ENCODE measurements at regions not wholly inside any gene's neighbourhood (a gene's known extent, or its start where the extent isn't known, plus 50 kb on each side); places are given as distances from the start of the nearest gene placed in this dataset.

- Histone ChIP-seq H3K4me1 (ENCODE audit: control extremely low read depth in 1 of 4, control insufficient read depth in 4 of 4, insufficient read depth in 4 of 4, low read length in 3 of 4) (no peaks in the 10 kb centered on the region), H3K36me3 (ENCODE audit: control insufficient read depth in 4 of 4, insufficient read depth in 4 of 4, low read length in 3 of 4) (no peaks in the 10 kb centered on the region), H3K27ac (ENCODE audit: insufficient read depth in 1 of 2, low read depth in 1 of 2, low read length in 2 of 2, poor library complexity in 1 of 2, severe bottlenecking in 2 of 2) (no peak overlapping the region), H3K27me3 (replicated peaks in 2 of 5; ENCODE audit: control insufficient read depth in 4 of 5, insufficient read depth in 5 of 5, low read length in 4 of 5) (peaks cover 0 to 32% (median 4%) of the 10 kb centered on the region in 5 experiments), H3K4me3 (ENCODE audit: control insufficient read depth in 1 of 7, extremely low read depth in 1 of 7, insufficient read depth in 4 of 7, low read depth in 2 of 7, low read length in 6 of 7) (no peak overlapping the region), H3K9me3 (ENCODE audit: control extremely low read depth in 1 of 5, control insufficient read depth in 4 of 5, insufficient read depth in 2 of 5, low read depth in 1 of 5, low read length in 4 of 5) (no peaks in the 10 kb centered on the region)
- 51% methylated on average over 3 of the region's 7 CpGs for WGBS (ENCODE audit: insufficient coverage)
- CTCF ChIA-PET, result no interaction called here
- POLR2A ChIA-PET, result no interaction called here
- no peak for DNase-seq
Measured at GRCh38 chr2:235416858-235417499, 76.9 kb upstream of the AGAP1 start.

- H3K27ac ChIP-seq (ENCODE audit: insufficient read depth in 1 of 2, low read depth in 1 of 2, low read length in 2 of 2, poor library complexity in 1 of 2, severe bottlenecking in 2 of 2), result no peak overlapping the region
- 71% methylated on average over 3 of the region's 7 CpGs for WGBS (ENCODE audit: insufficient coverage)
- ChIA-PET POLR2A (no interaction called here), CTCF (no interaction called here)
- H3K4me3 ChIP-seq (ENCODE audit: control insufficient read depth in 1 of 7, extremely low read depth in 1 of 7, insufficient read depth in 4 of 7, low read depth in 2 of 7, low read length in 6 of 7), result no peak overlapping the region
- DNase-seq, result no peak
- peaks cover under 1 to 10% (median 2%) of the 10 kb centered on the region in 5 experiments for H3K9me3 ChIP-seq (ENCODE audit: control extremely low read depth in 1 of 5, control insufficient read depth in 4 of 5, insufficient read depth in 2 of 5, low read depth in 1 of 5, low read length in 4 of 5)
- peaks cover 0 to 28% (median 4%) of the 10 kb centered on the region in 5 experiments for H3K27me3 ChIP-seq (replicated peaks in 2 of 5; ENCODE audit: control insufficient read depth in 4 of 5, insufficient read depth in 5 of 5, low read length in 4 of 5)
- H3K4me1 ChIP-seq (ENCODE audit: control extremely low read depth in 1 of 4, control insufficient read depth in 4 of 4, insufficient read depth in 4 of 4, low read length in 3 of 4), result no peaks in the 10 kb centered on the region
- no peaks in the 10 kb centered on the region for H3K36me3 ChIP-seq (ENCODE audit: control insufficient read depth in 4 of 4, insufficient read depth in 4 of 4, low read length in 3 of 4)
Measured at GRCh38 chr2:235418918-235419317, 74.9 kb upstream of the AGAP1 start.

GRCh38 chr2:235419996-235420395 lies 73.8 kb upstream of the AGAP1 start:
- POLR2A ChIA-PET, result no interaction called here
- 92% methylated on average over 6 of the region's 8 CpGs for WGBS (ENCODE audit: insufficient coverage)

GRCh38 chr2:235421618-235422017 lies 72.2 kb upstream of the AGAP1 start:
- Histone ChIP-seq H3K4me3 (ENCODE audit: control insufficient read depth in 1 of 7, extremely low read depth in 1 of 7, insufficient read depth in 4 of 7, low read depth in 2 of 7, low read length in 6 of 7) (no peak overlapping the region), H3K4me1 (ENCODE audit: control extremely low read depth in 1 of 4, control insufficient read depth in 4 of 4, insufficient read depth in 4 of 4, low read length in 3 of 4) (no peaks in the 10 kb centered on the region), H3K27me3 (replicated peaks in 2 of 5; ENCODE audit: control insufficient read depth in 4 of 5, insufficient read depth in 5 of 5, low read length in 4 of 5) (peaks cover 0 to 22% (median 3%) of the 10 kb centered on the region in 5 experiments), H3K36me3 (ENCODE audit: control insufficient read depth in 4 of 4, insufficient read depth in 4 of 4, low read length in 3 of 4) (no peaks in the 10 kb centered on the region), H3K27ac (ENCODE audit: insufficient read depth in 1 of 2, low read depth in 1 of 2, low read length in 2 of 2, poor library complexity in 1 of 2, severe bottlenecking in 2 of 2) (no peak overlapping the region), H3K9me3 (ENCODE audit: control extremely low read depth in 1 of 5, control insufficient read depth in 4 of 5, insufficient read depth in 2 of 5, low read depth in 1 of 5, low read length in 4 of 5) (peaks cover 3 to 16% (median 5%) of the 10 kb centered on the region in 5 experiments)
- WGBS (ENCODE audit: insufficient coverage), result 100% methylated on average over 2 of the region's 2 CpGs
- ChIA-PET CTCF (no interaction called here), POLR2A (no interaction called here)
- no peak for DNase-seq

More at GRCh38 chr2:235419996-235420395, 73.8 kb upstream of the AGAP1 start:
- Histone ChIP-seq H3K27me3 (replicated peaks in 2 of 5; ENCODE audit: control insufficient read depth in 4 of 5, insufficient read depth in 5 of 5, low read length in 4 of 5) (peaks cover 0 to 23% (median 4%) of the 10 kb centered on the region in 5 experiments), H3K4me3 (ENCODE audit: control insufficient read depth in 1 of 7, extremely low read depth in 1 of 7, insufficient read depth in 4 of 7, low read depth in 2 of 7, low read length in 6 of 7) (no peak overlapping the region), H3K9me3 (ENCODE audit: control extremely low read depth in 1 of 5, control insufficient read depth in 4 of 5, insufficient read depth in 2 of 5, low read depth in 1 of 5, low read length in 4 of 5) (peaks cover 3 to 14% (median 5%) of the 10 kb centered on the region in 5 experiments), H3K27ac (ENCODE audit: insufficient read depth in 1 of 2, low read depth in 1 of 2, low read length in 2 of 2, poor library complexity in 1 of 2, severe bottlenecking in 2 of 2) (no peak overlapping the region), H3K4me1 (ENCODE audit: control extremely low read depth in 1 of 4, control insufficient read depth in 4 of 4, insufficient read depth in 4 of 4, low read length in 3 of 4) (no peaks in the 10 kb centered on the region), H3K36me3 (ENCODE audit: control insufficient read depth in 4 of 4, insufficient read depth in 4 of 4, low read length in 3 of 4) (no peaks in the 10 kb centered on the region)
- DNase-seq, result no peak
- CTCF ChIA-PET, result no interaction called here

- no peak for DNase-seq
- POLR2A ChIA-PET, result no interaction called here
- H3K36me3 ChIP-seq (ENCODE audit: control insufficient read depth in 4 of 4, insufficient read depth in 4 of 4, low read length in 3 of 4), result no peaks in the 10 kb centered on the region
Measured at GRCh38 chr2:235430366-235431083, 63.3 kb upstream of the AGAP1 start.

GRCh38 chr2:235432741-235433520 lies 60.9 kb upstream of the AGAP1 start:
- POLR2A ChIA-PET, result no interaction called here
- CTCF ChIA-PET, result interaction anchor here (0.9 kb wide), 1 partner anchor 161 kb away, joined by 3 read pairs; no protein-coding TSS in a partner anchor

More at GRCh38 chr2:235430366-235431083, 63.3 kb upstream of the AGAP1 start:
- peaks cover 0 to 7% (median 0%) of the 10 kb centered on the region in 4 experiments for H3K4me1 ChIP-seq (ENCODE audit: control extremely low read depth in 1 of 4, control insufficient read depth in 4 of 4, insufficient read depth in 4 of 4, low read length in 3 of 4)
- 98% methylated on average over 4 of the region's 6 CpGs for WGBS (ENCODE audit: insufficient coverage)
- H3K27me3 ChIP-seq (replicated peaks in 2 of 5; ENCODE audit: control insufficient read depth in 4 of 5, insufficient read depth in 5 of 5, low read length in 4 of 5), result peaks cover 0 to 23% (median 2%) of the 10 kb centered on the region in 5 experiments
- CTCF ChIA-PET, result no interaction called here
- no peak overlapping the region for H3K27ac ChIP-seq (ENCODE audit: insufficient read depth in 1 of 2, low read depth in 1 of 2, low read length in 2 of 2, poor library complexity in 1 of 2, severe bottlenecking in 2 of 2)
- H3K9me3 ChIP-seq (ENCODE audit: control extremely low read depth in 1 of 5, control insufficient read depth in 4 of 5, insufficient read depth in 2 of 5, low read depth in 1 of 5, low read length in 4 of 5), result peaks cover 0 to 6% (median 0%) of the 10 kb centered on the region in 5 experiments
- no peak overlapping the region for H3K4me3 ChIP-seq (ENCODE audit: control insufficient read depth in 1 of 7, extremely low read depth in 1 of 7, insufficient read depth in 4 of 7, low read depth in 2 of 7, low read length in 6 of 7)

More at GRCh38 chr2:235432741-235433520, 60.9 kb upstream of the AGAP1 start:
- Histone ChIP-seq H3K36me3 (ENCODE audit: control insufficient read depth in 4 of 4, insufficient read depth in 4 of 4, low read length in 3 of 4) (no peaks in the 10 kb centered on the region), H3K4me3 (ENCODE audit: control insufficient read depth in 1 of 7, extremely low read depth in 1 of 7, insufficient read depth in 4 of 7, low read depth in 2 of 7, low read length in 6 of 7) (no peak overlapping the region), H3K4me1 (ENCODE audit: control extremely low read depth in 1 of 4, control insufficient read depth in 4 of 4, insufficient read depth in 4 of 4, low read length in 3 of 4) (peaks cover 0 to 7% (median 0%) of the 10 kb centered on the region in 4 experiments), H3K27me3 (replicated peaks in 2 of 5; ENCODE audit: control insufficient read depth in 4 of 5, insufficient read depth in 5 of 5, low read length in 4 of 5) (peaks cover 0 to 18% (median 2%) of the 10 kb centered on the region in 5 experiments), H3K9me3 (ENCODE audit: control extremely low read depth in 1 of 5, control insufficient read depth in 4 of 5, insufficient read depth in 2 of 5, low read depth in 1 of 5, low read length in 4 of 5) (peaks cover 0 to 3% (median 0%) of the 10 kb centered on the region in 5 experiments), H3K27ac (ENCODE audit: insufficient read depth in 1 of 2, low read depth in 1 of 2, low read length in 2 of 2, poor library complexity in 1 of 2, severe bottlenecking in 2 of 2) (no peak overlapping the region)
- 75% methylated on average over 14 of the region's 17 CpGs for WGBS (ENCODE audit: insufficient coverage)
- no peak for DNase-seq

Measured in common myeloid progenitor, CD34-positive (primary cell).